GM21717 (cell line): ENCODE measurements at regions not wholly inside any gene's neighbourhood (a gene's known extent, or its start where the extent isn't known, plus 50 kb on each side); places are given as distances from the start of the nearest gene placed in this dataset.
A peak's percentile ranks its signal among the peaks of the same experiment; 100 is the strongest.

Experiments
- ATAC-seq: cut with Tn5 transposase; IDR thresholded peaks from one replicate; pipeline ENCODE4 v1.9.1; 2021; ENCODE audit warnings: mild to moderate bottlenecking, moderate library complexity; ENCODE audit not compliant: unreplicated experiment

DNA sequence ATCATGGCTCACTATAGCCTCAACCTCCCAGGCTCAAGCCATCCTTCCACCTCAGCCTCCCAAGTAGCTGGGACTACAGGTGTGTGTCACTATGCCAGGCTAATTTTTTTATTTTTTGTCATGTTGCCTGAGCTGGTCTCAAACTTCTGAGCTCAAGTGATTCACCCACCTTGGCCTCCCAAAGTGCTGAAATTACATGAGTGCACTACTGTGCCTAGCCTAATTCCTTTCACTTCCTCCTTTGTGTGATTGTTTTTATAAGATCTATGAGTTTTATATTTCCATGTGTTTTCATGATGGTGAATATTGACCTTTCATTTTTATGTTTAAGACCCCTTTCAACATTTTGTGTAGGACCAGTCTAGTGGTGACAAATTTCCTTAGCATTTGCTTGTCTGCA, 55.2 kb upstream of the IL12B start:
- no peak for ATAC-seq

GRCh38 chr5:159386028-159386711, 55.9 kb upstream of the IL12B start:
- ATAC-seq: no peak

DNA sequence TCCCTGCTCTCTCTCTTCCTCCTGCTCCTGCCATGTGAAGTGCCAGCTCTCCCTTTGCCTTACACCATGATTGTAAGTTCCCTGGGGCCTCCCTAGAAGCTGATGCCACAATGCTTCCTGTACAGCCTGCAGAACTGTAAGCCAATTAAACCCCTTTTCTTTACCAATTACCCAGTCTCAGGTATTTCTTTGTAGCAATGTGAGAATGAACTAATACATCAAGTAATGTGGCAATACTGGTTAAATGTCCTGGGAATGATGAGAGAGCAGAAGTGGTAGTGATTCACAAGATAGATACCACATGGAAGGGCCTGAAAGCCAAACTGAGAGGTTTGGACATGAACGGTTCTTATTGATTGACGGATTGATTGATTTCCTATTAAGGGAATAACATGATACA, 62.6 kb upstream of the IL12B start:
- no peak for ATAC-seq

GRCh38 chr5:159393854-159394274, 63.6 kb upstream of the IL12B start:
- no peak for ATAC-seq

DNA sequence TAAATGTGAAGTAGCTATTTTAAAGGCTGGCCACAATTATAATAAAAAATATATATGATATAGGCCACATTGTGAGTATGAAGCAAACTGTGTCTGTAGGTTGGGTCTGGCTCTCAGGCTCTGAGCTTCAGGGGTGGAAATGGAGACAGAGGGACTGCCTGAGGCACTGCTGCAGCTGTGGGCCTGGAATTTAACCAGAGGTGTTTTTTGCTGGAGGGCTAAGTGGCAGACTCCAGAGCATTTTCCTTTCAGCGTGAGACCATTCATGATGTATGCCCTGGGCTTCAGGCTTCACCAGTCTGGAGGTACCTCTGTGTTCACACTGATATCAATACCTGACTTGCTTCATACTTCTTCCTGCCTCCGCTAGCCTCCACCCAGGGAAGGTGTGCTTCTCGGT, 64.9 kb upstream of the IL12B start:
- no peak for ATAC-seq

- no peak for ATAC-seq
Observed at GRCh38 chr5:159398936-159399335, 68.6 kb upstream of the IL12B start.

DNA sequence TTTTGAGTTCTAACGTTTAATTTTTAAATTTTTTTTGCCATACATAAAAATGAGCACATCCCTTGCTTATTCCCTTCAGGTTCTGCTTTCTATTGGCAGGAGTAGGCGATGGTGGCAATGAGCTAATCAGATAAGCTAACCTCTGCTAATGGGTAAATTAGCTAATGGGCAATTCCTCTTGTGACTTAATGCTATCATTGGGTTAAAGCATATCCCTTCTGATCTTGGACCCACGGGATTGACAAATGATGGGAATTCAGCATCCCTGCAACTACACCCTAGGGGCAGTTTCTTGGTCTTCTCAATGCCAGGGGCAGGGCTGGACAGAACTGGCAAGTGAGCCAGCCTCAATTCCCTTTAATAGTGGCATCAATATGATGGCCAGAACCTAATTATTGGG, 70.2 kb upstream of the IL12B start:
- no peak for ATAC-seq

GRCh38 chr5:159402311-159402710, 72.0 kb upstream of the IL12B start:
- ATAC-seq: no peak

- ATAC-seq: no peak
Observed at GRCh38 chr5:159402856-159403255, 72.6 kb upstream of the IL12B start.

DNA sequence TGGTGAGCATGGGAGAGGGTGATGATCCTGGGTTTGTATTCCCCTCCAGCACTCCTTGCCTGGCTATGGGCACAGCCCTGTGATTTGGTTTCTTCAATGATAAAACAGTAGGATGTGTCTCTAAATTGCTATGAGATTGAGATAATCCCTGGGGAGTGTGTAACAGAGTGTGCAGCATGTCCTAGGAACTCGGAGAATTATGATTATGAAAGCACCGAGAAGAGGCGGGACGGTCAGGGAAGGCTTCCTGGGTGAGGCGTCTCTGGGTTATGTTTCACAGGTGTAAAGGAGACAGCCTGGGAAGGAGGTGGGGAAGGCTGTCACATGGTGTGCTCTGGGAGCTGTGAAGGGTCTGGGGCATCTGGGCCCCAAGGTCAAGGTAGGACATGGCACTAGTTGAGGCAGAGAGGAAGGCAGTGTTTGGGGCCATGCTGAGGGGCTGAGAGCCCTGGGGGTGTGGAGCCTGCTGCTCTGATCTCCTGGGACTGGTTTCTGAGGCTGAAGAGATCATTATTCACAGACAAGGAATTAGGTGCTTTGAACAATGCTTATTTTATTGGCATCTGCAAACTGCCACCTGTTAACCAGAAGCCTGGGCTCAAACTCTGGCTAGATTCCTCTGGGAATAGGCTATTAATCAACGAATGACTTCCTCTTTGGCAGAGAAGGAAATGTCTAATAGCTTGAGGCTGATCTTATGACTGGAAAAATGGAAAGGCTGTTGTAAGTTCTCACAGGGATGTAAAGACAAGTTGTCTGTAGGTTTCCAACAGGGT, 73.8 kb upstream of the IL12B start:
- ATAC-seq: no peak

- peak; percentile 77 for ATAC-seq
Observed at GRCh38 chr5:159405611-159406031, 75.3 kb upstream of the IL12B start.

DNA sequence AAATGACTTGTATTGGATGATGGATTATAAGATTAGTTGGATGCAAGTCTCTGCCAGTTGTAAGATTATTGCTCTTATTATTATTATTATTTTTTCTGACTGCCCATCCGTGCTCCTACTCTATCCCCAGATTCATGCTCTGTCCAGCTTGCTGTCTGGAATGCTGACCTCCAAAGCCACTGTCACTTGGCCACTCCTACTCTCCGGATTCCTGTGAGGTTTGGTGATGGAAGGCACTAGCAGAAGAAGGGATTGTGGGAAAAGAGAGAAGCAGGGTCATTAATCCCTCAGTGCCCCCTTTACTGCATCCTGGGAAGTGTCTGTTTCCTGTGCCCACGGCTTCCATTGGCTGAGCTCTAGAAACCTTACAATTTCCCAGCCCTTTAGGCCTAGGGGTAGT, 76.3 kb upstream of the IL12B start:
- no peak for ATAC-seq

GRCh38 chr5:159409801-159410200, 79.5 kb upstream of the IL12B start:
- peak; percentile 57 for ATAC-seq

- ATAC-seq: no peak
Observed at GRCh38 chr5:159410480-159410879, 80.2 kb upstream of the IL12B start.

DNA sequence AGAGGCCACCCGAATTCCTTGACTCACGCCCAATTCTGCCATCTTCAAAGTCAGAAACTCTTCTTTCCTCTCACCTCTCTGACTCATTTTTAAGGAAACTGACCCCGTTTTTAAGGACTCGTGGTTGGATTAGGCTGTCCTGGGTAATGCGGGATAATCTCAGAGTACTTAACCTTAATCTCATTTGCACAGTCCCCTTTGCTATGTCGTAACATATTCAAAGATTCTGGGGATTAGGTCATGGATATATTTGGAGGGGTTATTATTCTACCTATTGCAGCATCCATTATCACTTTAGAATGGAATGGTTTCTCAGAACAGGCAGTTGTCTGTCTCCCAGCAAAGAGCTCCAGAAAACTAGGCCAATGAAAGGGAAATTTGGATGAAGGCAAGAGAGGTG, 80.8 kb upstream of the IL12B start:
- no peak for ATAC-seq

DNA sequence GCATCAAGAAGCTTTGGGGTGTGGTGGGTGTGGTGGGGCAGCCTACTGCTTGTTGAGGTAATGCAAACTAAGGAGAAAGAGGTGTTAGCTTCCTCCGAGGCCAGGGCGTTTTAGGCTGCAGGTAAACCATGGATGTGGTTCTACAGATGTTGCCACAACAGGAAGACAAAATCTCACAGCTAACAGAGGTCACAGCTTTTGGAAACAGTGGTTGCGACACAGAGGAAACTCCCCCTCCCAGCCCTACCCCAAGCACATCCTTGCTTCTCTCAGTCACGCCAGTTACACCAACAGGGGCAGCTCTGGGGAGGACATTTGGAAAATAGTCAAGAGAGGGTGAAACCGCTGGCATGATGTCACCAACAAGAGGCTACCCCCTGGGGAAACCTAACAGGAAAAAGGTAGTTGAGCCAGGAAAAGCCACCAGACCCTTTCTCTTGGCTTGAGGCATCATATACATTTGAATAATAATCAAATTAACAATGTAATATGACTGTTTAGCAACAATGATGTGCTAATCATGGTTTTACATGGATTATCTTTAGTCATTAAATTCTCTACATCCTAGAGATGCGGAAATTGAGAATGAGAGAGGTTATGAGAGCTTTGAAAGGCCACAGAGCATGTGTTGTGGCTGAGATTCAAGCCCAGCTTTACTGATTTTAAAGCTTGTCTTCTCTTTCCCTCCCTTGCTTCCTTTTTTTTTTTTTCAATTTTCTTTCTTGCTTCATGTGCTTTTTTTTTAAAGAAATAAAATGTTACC, 82.2 kb upstream of the IL12B start:
- ATAC-seq: peak; percentile 69

GRCh38 chr5:159414021-159414420, 83.7 kb upstream of the IL12B start:
- no peak for ATAC-seq

DNA sequence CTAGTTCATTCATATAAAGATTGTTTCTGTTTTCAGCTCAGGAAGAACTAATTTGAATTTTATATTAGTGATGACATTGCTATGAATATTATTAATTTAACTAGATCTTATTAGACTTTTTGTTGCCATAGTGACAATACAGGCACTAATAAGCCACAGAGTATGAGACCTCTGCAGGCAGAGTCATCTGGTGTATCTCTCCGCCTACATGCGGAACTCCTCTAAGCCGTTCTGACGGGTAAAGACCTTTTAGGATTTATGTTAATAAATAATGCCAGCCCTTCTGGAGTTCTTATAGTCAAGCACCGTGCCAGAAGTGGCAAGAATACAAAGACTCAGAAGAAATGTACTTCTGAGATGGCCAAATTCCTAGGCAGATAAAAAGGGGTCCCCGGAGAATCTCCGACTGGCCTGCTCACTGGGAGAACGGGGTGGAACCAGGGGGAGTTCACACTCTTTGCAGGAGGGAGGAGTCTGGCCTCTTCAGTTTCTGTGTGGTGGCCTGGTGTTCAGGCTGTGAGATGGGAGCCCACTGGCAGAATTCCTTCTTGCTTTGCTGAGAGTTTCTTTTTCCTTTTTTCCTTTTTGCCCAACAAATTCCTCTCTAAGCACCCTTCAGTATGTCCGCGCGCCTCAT, 85.1 kb upstream of the IL12B start:
- no peak for ATAC-seq

DNA sequence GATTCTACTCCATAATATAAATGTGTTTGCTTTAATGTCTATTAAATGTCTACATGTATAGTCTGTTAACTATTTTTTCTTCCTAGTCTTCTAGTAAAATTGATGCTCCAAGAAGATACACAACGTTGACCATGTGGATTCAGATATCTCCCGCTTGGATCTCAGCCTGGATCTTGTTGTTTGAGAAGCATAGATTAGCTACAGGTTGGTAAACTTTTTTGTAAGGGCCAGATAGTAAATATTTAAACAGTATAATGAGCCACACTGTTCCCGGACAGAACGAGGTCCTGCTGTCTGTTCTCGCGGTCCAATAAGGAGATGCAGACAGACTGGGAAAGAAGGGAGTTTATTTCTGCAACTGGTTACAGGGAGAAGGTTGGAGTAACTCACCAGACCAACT, 86.2 kb upstream of the IL12B start:
- no peak for ATAC-seq

DNA sequence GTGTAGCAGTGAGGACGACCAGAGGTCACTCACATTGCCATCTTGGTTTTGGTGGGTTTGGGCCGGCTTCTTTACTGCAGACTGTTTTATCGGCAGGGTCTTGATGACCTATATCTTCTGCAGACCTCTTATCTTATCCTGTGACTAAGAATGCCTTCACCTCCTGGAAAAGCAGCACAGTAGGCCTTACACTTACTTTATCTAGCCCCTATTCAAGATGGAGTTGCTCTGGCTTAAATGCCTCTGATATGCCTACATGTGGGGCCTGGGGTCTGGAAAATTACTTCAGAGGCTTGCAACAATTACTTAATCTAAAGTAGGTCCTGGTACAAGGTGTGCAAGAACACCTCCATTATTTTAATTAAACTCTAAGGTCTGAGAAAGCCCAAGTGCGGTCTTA, 86.9 kb upstream of the IL12B start:
- ATAC-seq: no peak

GRCh38 chr5:159419576-159419975, 89.3 kb upstream of the IL12B start:
- no peak for ATAC-seq
